Inferior parietal cortex (tissue), 1 donor: ENCODE measurements at regions not wholly inside any gene's neighbourhood (a gene's known extent, or its start where the extent isn't known, plus 50 kb on each side); places are given as distances from the start of the nearest gene placed in this dataset.
"Not testable (repeated sequence)": the region's sequence is repeated elsewhere in the genome, so short reads cannot be mapped to it uniquely, and the experiment has no call there.

Experiments
- DNase-seq: peaks from one replicate; pipeline ENCODE4 v3.0.0-alpha.2; 2016; ENCODE audit errors: extremely low spot score

- no peak for DNase-seq
Measured at GRCh38 chr2:150267651-150268415, 219.6 kb downstream of the RND3 start.

GRCh38 chr2:150266931-150267330, 220.5 kb downstream of the RND3 start:
- no peak for DNase-seq

- no peak for DNase-seq
Measured at GRCh38 chr2:150264442-150264841, 223.0 kb downstream of the RND3 start.

- DNase-seq = no peak
Measured at GRCh38 chr2:150261691-150262090, 225.8 kb downstream of the RND3 start.

- no peak for DNase-seq
Measured at GRCh38 chr2:150260636-150261035, 226.8 kb downstream of the RND3 start.

- no peak for DNase-seq
Measured at GRCh38 chr2:150259746-150260145, 227.7 kb downstream of the RND3 start.

- no peak for DNase-seq
Measured at GRCh38 chr2:150258781-150259307, 228.6 kb downstream of the RND3 start.

GRCh38 chr2:150256736-150257135, 230.7 kb downstream of the RND3 start:
- no peak for DNase-seq

- no peak for DNase-seq
Measured at GRCh38 chr2:150255528-150255927, 231.9 kb downstream of the RND3 start.

- DNase-seq = not testable (repeated sequence)
Measured at GRCh38 chr2:150249735-150250134, 237.7 kb downstream of the RND3 start.

GRCh38 chr2:150247481-150247880, 240.0 kb downstream of the RND3 start:
- no peak for DNase-seq

GRCh38 chr2:150234787-150235446, 252.6 kb downstream of the RND3 start:
- DNase-seq = peak; percentile 46

- DNase-seq = no peak
Measured at GRCh38 chr2:150232871-150233270, 254.6 kb downstream of the RND3 start.

- DNase-seq = no peak
Measured at GRCh38 chr2:150232321-150232720, 255.1 kb downstream of the RND3 start.

GRCh38 chr2:150230616-150231015, 256.9 kb downstream of the RND3 start:
- DNase-seq = no peak

GRCh38 chr2:150230004-150230403, 257.5 kb downstream of the RND3 start:
- DNase-seq = no peak

GRCh38 chr2:150228936-150229335, 258.5 kb downstream of the RND3 start:
- DNase-seq = no peak

- no peak for DNase-seq
Measured at GRCh38 chr2:150225030-150225429, 262.4 kb downstream of the RND3 start.

GRCh38 chr2:150224321-150224720, 263.1 kb downstream of the RND3 start:
- no peak for DNase-seq

- no peak for DNase-seq
Measured at GRCh38 chr2:150222942-150223341, 264.5 kb downstream of the RND3 start.

- DNase-seq = no peak
Measured at GRCh38 chr2:150222379-150222778, 265.1 kb downstream of the RND3 start.

GRCh38 chr2:150219861-150220260, 267.6 kb downstream of the RND3 start:
- no peak for DNase-seq

GRCh38 chr2:150215041-150215440, 272.4 kb downstream of the RND3 start:
- no peak for DNase-seq
